GM19023 (cell line): ENCODE measurements at regions not wholly inside any gene's neighbourhood (a gene's known extent, or its start where the extent isn't known, plus 50 kb on each side); places are given as distances from the start of the nearest gene placed in this dataset.
"Not testable (repeated sequence)": the region's sequence is repeated elsewhere in the genome, so short reads cannot be mapped to it uniquely, and the experiment has no call there.

ENCODE experiments used
- ATAC-seq: cut with Tn5 transposase; IDR thresholded peaks from one replicate; pipeline ENCODE4 v1.9.1; 2021; ENCODE audit warnings: mild to moderate bottlenecking, moderate library complexity; ENCODE audit not compliant: unreplicated experiment

GRCh38 chr9:75657015-75657414, 233.5 kb upstream of the PCSK5 start:
- no peak for ATAC-seq

GRCh38 chr9:75658301-75658905, 232.1 kb upstream of the PCSK5 start:
- ATAC-seq: no peak

GRCh38 chr9:75664597-75664996, 225.9 kb upstream of the PCSK5 start:
- ATAC-seq: no peak

GRCh38 chr9:75666856-75667554, 223.5 kb upstream of the PCSK5 start:
- ATAC-seq: no peak

GRCh38 chr9:75669721-75670120, 220.8 kb upstream of the PCSK5 start:
- ATAC-seq: no peak

GRCh38 chr9:75671354-75671753, 219.1 kb upstream of the PCSK5 start:
- ATAC-seq: no peak

- no peak for ATAC-seq
Observed at GRCh38 chr9:75672478-75672877, 218.0 kb upstream of the PCSK5 start.

GRCh38 chr9:75683591-75683990, 206.9 kb upstream of the PCSK5 start:
- ATAC-seq: no peak

GRCh38 chr9:75685062-75685461, 205.4 kb upstream of the PCSK5 start:
- ATAC-seq: no peak

- ATAC-seq: no peak
Observed at GRCh38 chr9:75687359-75687953, 203.0 kb upstream of the PCSK5 start.

- ATAC-seq: not testable (repeated sequence)
Observed at GRCh38 chr9:75690551-75690950, 199.9 kb upstream of the PCSK5 start.

- no peak for ATAC-seq
Observed at GRCh38 chr9:75691408-75691807, 199.1 kb upstream of the PCSK5 start.

- ATAC-seq: no peak
Observed at GRCh38 chr9:75692309-75692708, 198.2 kb upstream of the PCSK5 start.

- ATAC-seq: no peak
Observed at GRCh38 chr9:75695921-75696320, 194.6 kb upstream of the PCSK5 start.

- no peak for ATAC-seq
Observed at GRCh38 chr9:75699017-75699416, 191.5 kb upstream of the PCSK5 start.

- ATAC-seq: no peak
Observed at GRCh38 chr9:75699625-75700251, 190.7 kb upstream of the PCSK5 start.

- ATAC-seq: no peak
Observed at GRCh38 chr9:75700252-75700640, 190.2 kb upstream of the PCSK5 start.

- ATAC-seq: no peak
Observed at GRCh38 chr9:75707191-75707590, 183.3 kb upstream of the PCSK5 start.

- ATAC-seq: no peak
Observed at GRCh38 chr9:75709698-75710097, 180.8 kb upstream of the PCSK5 start.

GRCh38 chr9:75712700-75713099, 177.8 kb upstream of the PCSK5 start:
- ATAC-seq: no peak

GRCh38 chr9:75713335-75713734, 177.1 kb upstream of the PCSK5 start:
- no peak for ATAC-seq

- no peak for ATAC-seq
Observed at GRCh38 chr9:75715360-75715759, 175.1 kb upstream of the PCSK5 start.
